Testis (tissue), 2 donors: ENCODE measurements at regions not wholly inside any gene's neighbourhood (a gene's known extent, or its start where the extent isn't known, plus 50 kb on each side); places are given as distances from the start of the nearest gene placed in this dataset.

Experiments
- POLR2A ChIP-seq: fragments of 450-650 bp; IDR thresholded peaks from one replicate; pipeline ENCODE4 v1.6.1; 2017; ENCODE audit warnings: antibody characterized with exemption, mild to moderate bottlenecking, moderate library complexity
- TF ChIP-seq, protein P1 (sequence below), 3 experiments: fragments of 450-650 bp in 2 of 3; fragments of 200-600 bp in 1 of 3; sonication (generic) in 1 of 3; IDR thresholded peaks; one replicate each; pipeline ENCODE4 v1.5.1; 2016 to 2019; ENCODE audit warnings: antibody characterized with exemption in 3 of 3, mild to moderate bottlenecking in 2 of 3, moderate library complexity in 1 of 3

DNA sequence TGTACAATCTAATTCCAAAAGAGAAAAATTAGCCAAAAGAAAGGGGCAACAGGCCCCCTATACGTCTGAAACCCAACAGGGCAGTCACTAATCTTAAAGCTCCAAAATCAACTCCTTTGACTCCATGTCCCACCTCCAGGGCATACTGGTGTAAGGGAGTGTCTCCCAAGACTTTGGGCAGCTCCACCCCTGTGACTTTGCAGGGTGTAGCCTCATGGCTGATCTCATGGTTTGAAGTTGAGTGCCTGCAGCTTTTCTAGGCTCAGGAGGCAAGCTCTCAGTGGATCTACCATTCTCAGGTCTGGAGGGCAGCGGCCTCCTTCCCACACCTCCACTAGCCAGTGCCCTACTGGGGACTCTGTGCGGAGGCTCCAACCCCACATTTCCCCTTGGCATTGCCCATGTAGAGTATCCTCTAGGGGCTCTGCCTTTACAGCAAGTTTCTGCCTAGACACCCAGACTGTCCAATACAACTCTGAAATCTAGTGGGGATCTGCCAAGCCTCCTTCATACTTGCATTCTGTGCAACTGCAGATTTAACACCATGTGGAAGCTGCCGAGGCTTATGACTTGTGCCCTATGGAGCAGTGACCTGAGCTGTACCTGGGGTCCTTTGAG lies 94.5 kb downstream of the TRIM29 start:
- no peak for TF ChIP-seq POLR2A
- TF ChIP-seq, protein P1, sequence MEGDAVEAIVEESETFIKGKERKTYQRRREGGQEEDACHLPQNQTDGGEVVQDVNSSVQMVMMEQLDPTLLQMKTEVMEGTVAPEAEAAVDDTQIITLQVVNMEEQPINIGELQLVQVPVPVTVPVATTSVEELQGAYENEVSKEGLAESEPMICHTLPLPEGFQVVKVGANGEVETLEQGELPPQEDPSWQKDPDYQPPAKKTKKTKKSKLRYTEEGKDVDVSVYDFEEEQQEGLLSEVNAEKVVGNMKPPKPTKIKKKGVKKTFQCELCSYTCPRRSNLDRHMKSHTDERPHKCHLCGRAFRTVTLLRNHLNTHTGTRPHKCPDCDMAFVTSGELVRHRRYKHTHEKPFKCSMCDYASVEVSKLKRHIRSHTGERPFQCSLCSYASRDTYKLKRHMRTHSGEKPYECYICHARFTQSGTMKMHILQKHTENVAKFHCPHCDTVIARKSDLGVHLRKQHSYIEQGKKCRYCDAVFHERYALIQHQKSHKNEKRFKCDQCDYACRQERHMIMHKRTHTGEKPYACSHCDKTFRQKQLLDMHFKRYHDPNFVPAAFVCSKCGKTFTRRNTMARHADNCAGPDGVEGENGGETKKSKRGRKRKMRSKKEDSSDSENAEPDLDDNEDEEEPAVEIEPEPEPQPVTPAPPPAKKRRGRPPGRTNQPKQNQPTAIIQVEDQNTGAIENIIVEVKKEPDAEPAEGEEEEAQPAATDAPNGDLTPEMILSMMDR (IDR thresholded peaks at IDR 0.05): no peak
